ENCODE measurements at regions not wholly inside any gene's neighbourhood (a gene's known extent, or its start where the extent isn't known, plus 50 kb on each side); places are given as distances from the start of the nearest gene placed in this dataset.
A peak's percentile ranks its signal among the peaks of the same experiment; 100 is the strongest.
"Not testable (repeated sequence)": the region's sequence is repeated elsewhere in the genome, so short reads cannot be mapped to it uniquely, and the experiment has no call there.

- Histone ChIP-seq H3K27me3 (no peaks in the 10 kb centered on the region), H3K36me3 (no peaks in the 10 kb centered on the region), H3K4me3 (no peak overlapping the region), H3K4me1 (no peaks in the 10 kb centered on the region), H3K9me3 (no peaks in the 10 kb centered on the region), H3K27ac (no peak overlapping the region)
- TF ChIP-seq POLR2AphosphoS5 (IDR thresholded peaks at IDR 0.05) (no peak), POLR2A (IDR thresholded peaks at IDR 0.05) (no peak), CTCF (IDR thresholded peaks at IDR 0.05) (no peak), EP300 (IDR thresholded peaks at IDR 0.05) (no peak)
- DNase-seq, result no peak
- intact Hi-C loops (cut with DNase I), result no loop called here
- WGBS, 2 donors, result 76 to 87% methylated on average over 14 of the region's 14 CpGs
Observed at GRCh38 chr6:169975286-169975685, 223.9 kb downstream of the ERMARD start.

- Histone ChIP-seq H3K27me3 (no peaks in the 10 kb centered on the region), H3K9me3 (no peaks in the 10 kb centered on the region), H3K27ac (no peak overlapping the region), H3K4me3 (no peak overlapping the region), H3K4me1 (no peaks in the 10 kb centered on the region), H3K36me3 (no peaks in the 10 kb centered on the region)
- 74 to 85% methylated on average over 8 of the region's 8 CpGs for WGBS, 2 donors
- intact Hi-C loops (cut with DNase I), result no loop called here
- DNase-seq, result no peak
- TF ChIP-seq EP300 (IDR thresholded peaks at IDR 0.05), result no peak
- no peak for TF ChIP-seq POLR2AphosphoS5 (IDR thresholded peaks at IDR 0.05)
- no peak for TF ChIP-seq POLR2A (IDR thresholded peaks at IDR 0.05)
- no peak for TF ChIP-seq CTCF (IDR thresholded peaks at IDR 0.05)
Observed at GRCh38 chr6:169974663-169975062, 223.2 kb downstream of the ERMARD start.

GRCh38 chr6:169973588-169974467 is 222.4 kb downstream of the ERMARD start:
- H3K9me3 ChIP-seq; intact Hi-C loops (cut with DNase I); H3K36me3 ChIP-seq; H3K4me3 ChIP-seq; H3K27me3 ChIP-seq; H3K4me1 ChIP-seq; H3K27ac ChIP-seq: not testable (repeated sequence)
- 77 to 83% methylated on average over 21 of the region's 21 CpGs for WGBS, 2 donors
- peak; percentile 42 for DNase-seq

- intact Hi-C loops (cut with DNase I), result no loop called here
- 46 to 71% methylated on average over 2 of the region's 2 CpGs for WGBS, 2 donors
- H3K36me3 ChIP-seq, result no peaks in the 10 kb centered on the region
- no peaks in the 10 kb centered on the region for H3K9me3 ChIP-seq
- TF ChIP-seq EP300 (IDR thresholded peaks at IDR 0.05), result no peak
- no peak for TF ChIP-seq POLR2A (IDR thresholded peaks at IDR 0.05)
- TF ChIP-seq POLR2AphosphoS5 (IDR thresholded peaks at IDR 0.05), result no peak
- TF ChIP-seq CTCF (IDR thresholded peaks at IDR 0.05), result no peak
- DNase-seq, result peak; percentile 44
- H3K27me3 ChIP-seq, result no peaks in the 10 kb centered on the region
- H3K4me3 ChIP-seq, result no peak overlapping the region
- no peak overlapping the region for H3K27ac ChIP-seq
- H3K4me1 ChIP-seq, result no peaks in the 10 kb centered on the region
Observed at GRCh38 chr6:169972736-169973135, 221.3 kb downstream of the ERMARD start.

- DNase-seq, result peak; percentile 53
- Histone ChIP-seq H3K4me1 (no peaks in the 10 kb centered on the region), H3K27ac (no peak overlapping the region), H3K9me3 (no peaks in the 10 kb centered on the region), H3K27me3 (no peaks in the 10 kb centered on the region), H3K36me3 (no peaks in the 10 kb centered on the region), H3K4me3 (no peak overlapping the region)
- WGBS, 2 donors, result 89% methylated on average over 15 of the region's 15 CpGs
- TF ChIP-seq POLR2AphosphoS5 (IDR thresholded peaks at IDR 0.05) (no peak), EP300 (IDR thresholded peaks at IDR 0.05) (no peak), POLR2A (IDR thresholded peaks at IDR 0.05) (no peak), CTCF (IDR thresholded peaks at IDR 0.05) (no peak)
- intact Hi-C loops (cut with DNase I), result no loop called here
Observed at GRCh38 chr6:169972101-169972651, 220.8 kb downstream of the ERMARD start.
